GM12873 (cell line): ENCODE measurements at regions not wholly inside any gene's neighbourhood (a gene's known extent, or its start where the extent isn't known, plus 50 kb on each side); places are given as distances from the start of the nearest gene placed in this dataset.

Experiments
- CTCF ChIP-seq: IDR thresholded peaks from 2 replicates; pipeline ENCODE4 v1.5.1; 2012; ENCODE audit warnings: low read depth, mild to moderate bottlenecking, moderate library complexity, low read length, control low read depth; ENCODE audit not compliant: insufficient read depth; ENCODE audit errors: missing control alignments

- no peak for TF ChIP-seq CTCF
These were observed 185.2 kb upstream of the RTL1 start for GRCh38 chr14:101088714-101089113.

- TF ChIP-seq CTCF = no peak
These were observed 187.5 kb upstream of the RTL1 start for GRCh38 chr14:101090976-101091375.

- TF ChIP-seq CTCF = no peak
These were observed 193.0 kb upstream of the RTL1 start for GRCh38 chr14:101096551-101096950.

- no peak for TF ChIP-seq CTCF
These were observed 193.7 kb upstream of the RTL1 start for GRCh38 chr14:101097109-101097793.

GRCh38 chr14:101098177-101098576, 194.7 kb upstream of the RTL1 start:
- TF ChIP-seq CTCF = no peak

GRCh38 chr14:101098641-101099040, 195.1 kb upstream of the RTL1 start:
- no peak for TF ChIP-seq CTCF

GRCh38 chr14:101101456-101102056, 198.0 kb upstream of the RTL1 start:
- TF ChIP-seq CTCF = no peak
